ENCODE measurements at regions not wholly inside any gene's neighbourhood (a gene's known extent, or its start where the extent isn't known, plus 50 kb on each side); places are given as distances from the start of the nearest gene placed in this dataset.
"Not testable (repeated sequence)": the region's sequence is repeated elsewhere in the genome, so short reads cannot be mapped to it uniquely, and the experiment has no call there.

DNA sequence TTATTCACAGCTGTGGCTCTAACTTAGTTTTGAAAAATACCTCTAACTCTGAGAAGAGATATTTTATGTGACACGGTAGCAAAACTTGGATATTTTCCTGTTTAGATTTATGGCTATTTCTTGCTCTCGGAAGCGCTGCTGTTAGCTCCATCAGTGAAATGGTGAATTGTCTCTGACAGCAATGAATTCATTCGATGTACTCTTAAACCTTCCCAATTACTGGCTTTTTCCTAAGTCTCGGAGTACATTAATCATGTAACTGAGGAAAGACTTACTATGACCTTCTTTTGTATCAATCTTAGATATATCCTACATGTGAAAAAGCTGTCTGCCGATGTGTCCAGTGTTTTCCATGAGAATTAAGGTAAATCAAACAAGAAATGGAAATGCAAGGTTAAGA, 613.0 kb downstream of the KIF4B start:
- DNase-seq = no peak

DNA sequence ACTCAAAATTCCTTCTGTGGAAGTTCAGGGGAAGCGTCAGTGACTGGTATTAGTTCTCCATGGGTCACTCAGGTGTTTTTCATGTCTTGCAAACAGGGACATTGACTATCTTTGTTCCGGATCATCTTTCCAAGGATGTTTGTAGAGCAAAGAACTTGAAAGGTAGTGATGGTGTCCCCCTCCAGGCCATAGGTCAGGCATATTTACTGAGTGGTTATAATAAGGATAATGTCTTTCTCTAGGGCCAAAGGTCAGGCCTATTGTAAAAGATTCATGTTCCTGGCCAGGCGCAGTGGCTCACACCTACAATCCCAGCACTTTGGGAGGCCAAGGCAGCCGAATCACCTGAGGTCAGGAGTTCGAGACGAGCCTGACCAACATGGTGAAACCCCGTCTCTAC, 614.8 kb downstream of the KIF4B start:
- no peak for DNase-seq

- no peak for DNase-seq
These were observed 616.0 kb downstream of the KIF4B start for GRCh38 chr5:155629597-155629996.

- DNase-seq = no peak
These were observed 617.6 kb downstream of the KIF4B start for GRCh38 chr5:155631116-155631515.

DNA sequence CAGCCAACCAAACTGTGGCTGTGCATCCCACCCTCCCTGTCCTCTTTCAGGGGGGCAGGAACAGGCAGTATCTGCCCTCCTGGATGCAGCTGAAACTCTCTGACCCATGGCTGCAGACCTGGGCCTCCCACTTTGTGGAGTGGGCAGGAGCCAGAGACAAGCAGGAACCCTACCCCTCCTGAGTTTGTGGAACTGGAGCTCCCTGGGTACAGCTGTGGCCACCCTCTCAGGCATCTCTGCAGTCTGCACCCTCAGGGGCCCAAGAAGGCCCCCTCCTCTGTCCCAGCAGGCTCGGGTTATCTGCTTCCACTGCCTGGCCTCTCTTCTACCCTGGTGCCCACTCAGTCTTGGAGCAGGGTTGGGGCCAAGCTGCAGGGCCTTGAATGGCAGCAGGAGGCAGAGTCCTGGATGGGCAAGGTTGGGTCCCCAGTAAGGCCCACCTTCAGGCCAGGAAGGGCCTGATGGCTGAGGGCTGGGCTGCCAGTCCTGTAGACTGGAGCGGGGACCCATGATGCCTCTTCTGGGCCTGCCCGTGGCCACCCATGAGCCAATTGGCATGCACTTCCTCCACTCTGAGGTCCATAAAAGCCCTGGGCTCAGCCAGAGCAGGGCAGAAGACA, 619.9 kb downstream of the KIF4B start:
- DNase-seq = no peak

GRCh38 chr5:155649666-155650065, 636.1 kb downstream of the KIF4B start:
- no peak for DNase-seq

DNA sequence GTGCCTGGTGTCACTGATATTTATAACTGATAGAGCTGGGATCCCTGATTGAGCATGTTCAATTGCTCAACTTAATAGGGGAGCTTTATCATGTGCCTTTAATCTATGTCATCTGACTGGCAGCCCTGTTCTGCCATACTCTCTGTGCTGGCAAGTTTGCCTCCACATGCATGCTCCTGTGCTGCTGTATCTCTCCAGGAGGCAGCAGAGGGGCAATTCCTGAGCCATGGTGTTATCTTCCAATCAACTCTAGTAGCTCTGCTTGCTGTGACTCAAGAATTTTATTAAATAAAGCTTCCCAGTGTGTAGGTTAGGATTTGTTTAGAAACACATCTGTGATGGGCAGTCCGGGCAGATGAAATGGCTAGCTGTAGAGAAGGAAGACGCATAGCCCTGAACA, 642.0 kb downstream of the KIF4B start:
- no peak for DNase-seq

- DNase-seq = no peak
These were observed 648.3 kb downstream of the KIF4B start for GRCh38 chr5:155661859-155662258.

DNA sequence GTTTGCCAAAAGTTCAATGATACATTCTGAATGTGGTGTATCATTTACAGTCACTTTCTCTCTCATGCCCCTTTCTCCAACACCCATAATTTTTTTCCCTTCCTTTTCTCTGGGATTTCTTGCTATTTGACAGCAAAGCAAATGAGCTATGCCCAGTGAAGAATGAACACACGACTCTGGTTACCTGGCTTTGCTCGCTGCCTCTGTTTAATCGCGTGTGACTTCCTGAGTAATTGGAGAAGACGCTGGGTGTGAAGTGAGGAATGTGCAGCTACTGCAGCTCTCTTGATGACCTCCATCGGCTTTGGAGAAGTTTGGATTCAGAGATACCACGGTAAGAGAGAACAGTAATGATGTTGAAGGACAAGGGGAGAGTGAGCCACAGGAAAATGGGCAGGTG, 651.8 kb downstream of the KIF4B start:
- no peak for DNase-seq

DNA sequence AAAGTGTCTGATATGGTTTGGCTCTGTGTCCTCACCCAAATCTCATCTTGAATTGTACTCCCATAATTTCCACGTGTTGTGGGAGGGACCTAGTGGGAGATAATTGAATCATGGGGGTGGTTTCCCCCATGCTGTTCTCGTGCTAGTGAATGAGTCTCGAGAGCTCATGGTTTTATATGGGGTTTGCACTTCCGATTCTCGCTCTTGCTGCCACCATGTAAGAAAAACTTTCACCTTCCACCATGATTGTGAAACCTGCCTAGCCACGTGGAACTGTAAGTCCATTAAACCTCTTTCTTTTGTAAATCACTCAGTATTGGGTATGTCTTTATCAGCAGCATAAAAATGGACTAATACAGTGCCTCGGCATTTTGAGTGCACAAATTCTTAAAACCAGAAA, 655.0 kb upstream of the SGCD start:
- not testable (repeated sequence) for DNase-seq

GRCh38 chr5:155676967-155677366, 650.0 kb upstream of the SGCD start:
- no peak for DNase-seq

DNA sequence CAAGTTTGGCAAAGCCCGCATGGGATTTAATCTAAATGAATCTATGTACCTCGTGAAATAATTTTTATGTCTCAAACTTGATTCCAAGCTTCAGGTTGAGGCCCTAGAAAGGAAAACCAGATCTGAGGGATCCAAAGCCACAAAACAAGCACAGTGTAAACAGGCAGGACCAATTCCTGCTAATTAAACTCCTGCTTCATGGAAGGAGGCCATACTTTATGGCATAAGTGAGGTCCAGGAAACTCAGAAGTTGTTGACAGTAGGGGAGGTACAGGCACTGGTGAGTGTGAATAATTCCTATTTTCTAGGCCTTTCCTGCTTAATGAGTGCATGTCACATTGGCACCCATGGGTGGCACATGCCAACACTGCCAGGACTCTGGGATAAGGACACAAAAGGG, 648.6 kb upstream of the SGCD start:
- no peak for DNase-seq

- no peak for DNase-seq
These were observed 647.4 kb upstream of the SGCD start for GRCh38 chr5:155679530-155679929.

DNA sequence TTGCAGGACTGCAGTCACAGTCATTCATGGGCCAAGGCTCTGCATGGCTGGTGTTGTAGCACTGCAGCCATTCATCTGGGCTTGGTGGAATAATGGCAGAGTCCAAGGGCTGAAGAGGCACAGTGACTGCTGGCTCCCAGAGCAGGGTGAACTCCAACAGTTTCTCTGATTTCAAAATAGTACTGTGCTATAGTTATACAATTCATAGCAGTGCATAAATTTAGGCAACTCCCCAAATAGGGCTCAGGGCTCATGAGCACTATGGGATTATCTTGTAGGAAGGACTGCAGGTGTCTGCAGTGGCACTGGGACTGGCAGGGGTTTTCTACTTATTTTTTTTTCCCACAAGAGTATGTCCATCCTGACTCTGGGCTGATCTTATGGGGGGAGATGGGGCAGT, 642.5 kb upstream of the SGCD start:
- DNase-seq = no peak

GRCh38 chr5:155686131-155686530, 640.8 kb upstream of the SGCD start:
- DNase-seq = no peak

DNA sequence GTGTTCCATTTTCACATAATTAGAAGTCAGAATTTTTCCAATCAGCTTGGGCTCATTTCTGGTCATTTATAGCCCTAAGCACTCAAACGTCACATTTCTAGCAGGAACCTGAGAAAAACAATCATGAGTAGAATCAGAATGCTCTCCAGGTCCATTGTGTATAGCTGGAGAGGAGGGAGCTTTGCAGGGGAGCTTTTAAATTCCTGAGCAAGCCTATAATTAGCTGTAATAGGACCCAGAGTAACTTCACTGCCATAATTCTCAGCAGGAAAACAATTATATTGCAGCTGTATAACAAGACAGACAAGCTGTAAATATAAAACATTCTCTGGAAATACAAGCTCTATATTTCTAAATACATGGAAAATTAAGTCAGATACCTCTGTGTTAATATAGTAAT, 637.6 kb upstream of the SGCD start:
- DNase-seq = no peak

- DNase-seq = no peak
These were observed 630.6 kb upstream of the SGCD start for GRCh38 chr5:155696362-155696761.

GRCh38 chr5:155697236-155697635, 629.7 kb upstream of the SGCD start:
- no peak for DNase-seq

DNA sequence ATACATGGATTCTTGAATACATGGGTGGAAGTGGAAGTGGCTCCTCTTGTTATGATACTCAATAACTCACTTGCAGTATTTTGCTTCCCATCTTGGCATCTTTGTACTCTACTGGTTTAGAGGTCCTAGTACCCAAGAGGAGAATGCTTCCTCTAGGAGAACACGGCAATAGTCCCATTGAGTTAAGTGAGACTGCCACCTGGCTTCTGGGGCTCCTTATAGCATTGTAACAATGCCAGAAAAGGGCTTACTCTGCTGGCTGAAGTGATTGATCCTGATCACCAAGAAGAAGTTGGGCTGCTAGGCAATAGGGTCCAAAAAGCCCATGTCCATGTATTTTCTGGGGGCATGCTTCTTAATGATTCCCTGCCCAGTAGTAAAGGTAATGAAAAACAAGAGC, 627.6 kb upstream of the SGCD start:
- DNase-seq = no peak

DNA sequence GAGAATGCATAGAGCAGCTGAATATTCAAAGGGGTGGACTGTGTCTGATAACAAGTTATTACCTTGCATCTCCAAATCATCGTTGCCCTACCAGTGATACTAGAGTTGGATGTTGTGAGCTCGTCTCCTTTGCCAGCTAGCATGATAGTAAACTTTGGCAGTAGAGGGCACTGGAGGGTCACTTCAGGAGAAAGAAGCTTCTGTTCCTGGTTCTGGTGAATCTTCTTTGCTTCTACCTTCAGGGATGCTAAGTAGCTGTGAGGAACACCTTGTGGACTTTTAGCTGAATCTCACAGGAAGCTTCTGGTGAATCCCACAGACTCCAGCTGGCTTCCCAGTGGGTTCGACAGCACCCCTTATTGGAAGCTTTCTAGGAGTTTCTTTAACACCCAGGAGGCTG, 626.6 kb upstream of the SGCD start:
- DNase-seq = peak; percentile 3

DNA sequence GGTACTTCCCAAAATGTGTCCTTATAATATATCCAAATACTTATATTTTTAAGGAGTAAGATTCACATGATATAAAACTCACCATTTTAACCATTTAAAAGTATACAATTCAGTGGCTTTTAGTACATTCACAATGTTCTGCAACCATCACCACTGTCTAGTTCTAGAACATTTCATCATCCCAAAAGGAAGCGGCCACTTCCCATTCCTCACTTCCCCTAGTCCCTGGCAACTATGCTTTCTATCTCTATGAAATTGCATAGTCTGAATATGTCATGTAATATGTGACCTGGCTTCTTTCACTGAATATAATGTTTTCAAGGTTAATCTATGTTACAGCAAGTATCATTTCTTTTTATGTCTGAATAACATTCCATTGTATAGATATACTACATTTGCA, 615.1 kb upstream of the SGCD start:
- DNase-seq = peak; percentile 57

- not testable (repeated sequence) for DNase-seq
These were observed 612.5 kb upstream of the SGCD start for GRCh38 chr5:155714435-155714834.

- DNase-seq = no peak
These were observed 600.7 kb upstream of the SGCD start for GRCh38 chr5:155726267-155726666.

GRCh38 chr5:155727512-155728145, 599.3 kb upstream of the SGCD start:
- no peak for DNase-seq

GRCh38 chr5:155728146-155728856, 598.7 kb upstream of the SGCD start:
- DNase-seq = no peak

Data from MV-4-11 (cell line).